ENCODE measurements at regions not wholly inside any gene's neighbourhood (a gene's known extent, or its start where the extent isn't known, plus 50 kb on each side); places are given as distances from the start of the nearest gene placed in this dataset.

- Histone ChIP-seq H3K4me1 (ENCODE audit: insufficient read depth) (peaks cover 1% of the 10 kb centered on the region), H3K4me3 (no peak overlapping the region), H3K9me3 (no peaks in the 10 kb centered on the region), H3K27ac (no peak overlapping the region), H3K36me3 (no peaks in the 10 kb centered on the region), H3K27me3 (no peaks in the 10 kb centered on the region)
- TF ChIP-seq EP300 (IDR thresholded peaks at IDR 0.05) (no peak), POLR2A (IDR thresholded peaks at IDR 0.05) (no peak)
- TF ChIP-seq, protein P1, sequence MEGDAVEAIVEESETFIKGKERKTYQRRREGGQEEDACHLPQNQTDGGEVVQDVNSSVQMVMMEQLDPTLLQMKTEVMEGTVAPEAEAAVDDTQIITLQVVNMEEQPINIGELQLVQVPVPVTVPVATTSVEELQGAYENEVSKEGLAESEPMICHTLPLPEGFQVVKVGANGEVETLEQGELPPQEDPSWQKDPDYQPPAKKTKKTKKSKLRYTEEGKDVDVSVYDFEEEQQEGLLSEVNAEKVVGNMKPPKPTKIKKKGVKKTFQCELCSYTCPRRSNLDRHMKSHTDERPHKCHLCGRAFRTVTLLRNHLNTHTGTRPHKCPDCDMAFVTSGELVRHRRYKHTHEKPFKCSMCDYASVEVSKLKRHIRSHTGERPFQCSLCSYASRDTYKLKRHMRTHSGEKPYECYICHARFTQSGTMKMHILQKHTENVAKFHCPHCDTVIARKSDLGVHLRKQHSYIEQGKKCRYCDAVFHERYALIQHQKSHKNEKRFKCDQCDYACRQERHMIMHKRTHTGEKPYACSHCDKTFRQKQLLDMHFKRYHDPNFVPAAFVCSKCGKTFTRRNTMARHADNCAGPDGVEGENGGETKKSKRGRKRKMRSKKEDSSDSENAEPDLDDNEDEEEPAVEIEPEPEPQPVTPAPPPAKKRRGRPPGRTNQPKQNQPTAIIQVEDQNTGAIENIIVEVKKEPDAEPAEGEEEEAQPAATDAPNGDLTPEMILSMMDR (IDR thresholded peaks at IDR 0.05), result no peak
- no peak for DNase-seq
- WGBS, 3 donors, result 87 to 93% (median 93%) methylated on average over 4 of the region's 4 CpGs
- intact Hi-C loops (cut with DNase I), result no loop called here
These were observed 97.9 kb downstream of the RCN1 start for GRCh38 chr11:32188785-32189184.

DNA sequence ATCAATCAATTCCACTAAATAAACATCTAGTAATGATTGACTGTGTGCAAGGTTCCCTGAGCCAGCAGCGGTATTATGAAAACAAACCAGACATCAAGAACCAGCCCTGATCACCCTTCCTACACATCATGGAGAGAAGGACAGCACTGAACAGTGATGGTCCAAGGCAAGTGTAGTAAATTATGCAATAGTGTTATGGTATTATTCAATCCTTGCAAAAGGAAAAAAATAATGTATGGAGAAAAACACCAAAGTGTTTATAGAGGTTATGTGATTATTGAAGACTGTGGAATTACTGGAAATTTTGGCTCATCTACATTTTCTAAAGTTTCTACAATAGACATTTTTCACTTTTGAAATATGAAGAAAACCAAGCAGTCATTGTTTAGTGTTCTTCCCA lies 105.3 kb downstream of the RCN1 start:
- no peak for DNase-seq
- H3K9me3 ChIP-seq, result no peaks in the 10 kb centered on the region
- TF ChIP-seq POLR2A (IDR thresholded peaks at IDR 0.05) (no peak), EP300 (IDR thresholded peaks at IDR 0.05) (no peak)
- TF ChIP-seq, protein P1 (IDR thresholded peaks at IDR 0.05), result no peak

GRCh38 chr11:32198053-32198452 lies 107.2 kb downstream of the RCN1 start:
- H3K4me3 ChIP-seq, result no peak overlapping the region
- intact Hi-C loops (cut with DNase I), result no loop called here
- no peak for DNase-seq
- H3K4me1 ChIP-seq (ENCODE audit: insufficient read depth), result no peaks in the 10 kb centered on the region
- H3K9me3 ChIP-seq, result no peaks in the 10 kb centered on the region
- WGBS, 3 donors, result 69 to 84% (median 75%) methylated on average over 2 of the region's 2 CpGs
- no peaks in the 10 kb centered on the region for H3K36me3 ChIP-seq
- TF ChIP-seq POLR2A (IDR thresholded peaks at IDR 0.05) (no peak), EP300 (IDR thresholded peaks at IDR 0.05) (no peak)
- TF ChIP-seq, protein P1 (IDR thresholded peaks at IDR 0.05), result no peak
- H3K27me3 ChIP-seq, result no peaks in the 10 kb centered on the region
- H3K27ac ChIP-seq, result no peak overlapping the region

More for the DNA sequence above, 105.3 kb downstream of the RCN1 start:
- intact Hi-C loops (cut with DNase I), result no loop called here
- WGBS, 3 donors, result 39 to 73% (median 66%) methylated on average over 1 of the region's 1 CpG
- no peak overlapping the region for H3K4me3 ChIP-seq
- H3K27ac ChIP-seq, result no peak overlapping the region
- H3K4me1 ChIP-seq (ENCODE audit: insufficient read depth), result peaks cover 1% of the 10 kb centered on the region
- H3K27me3 ChIP-seq, result no peaks in the 10 kb centered on the region
- no peaks in the 10 kb centered on the region for H3K36me3 ChIP-seq

GRCh38 chr11:32200136-32200847 lies 109.4 kb downstream of the RCN1 start:
- intact Hi-C loops (cut with DNase I), result no loop called here
- H3K4me1 ChIP-seq (ENCODE audit: insufficient read depth), result no peaks in the 10 kb centered on the region
- no peaks in the 10 kb centered on the region for H3K36me3 ChIP-seq
- no peak overlapping the region for H3K27ac ChIP-seq
- DNase-seq, result no peak
- 79 to 88% (median 80%) methylated on average over 19 of the region's 19 CpGs for WGBS, 3 donors
- TF ChIP-seq, protein P1 (IDR thresholded peaks at IDR 0.05), result no peak
- TF ChIP-seq POLR2A (IDR thresholded peaks at IDR 0.05) (no peak), EP300 (IDR thresholded peaks at IDR 0.05) (no peak)
- no peak overlapping the region for H3K4me3 ChIP-seq
- H3K27me3 ChIP-seq, result no peaks in the 10 kb centered on the region
- no peaks in the 10 kb centered on the region for H3K9me3 ChIP-seq
